ENCODE measurements at regions not wholly inside any gene's neighbourhood (a gene's known extent, or its start where the extent isn't known, plus 50 kb on each side); places are given as distances from the start of the nearest gene placed in this dataset.

- no peak for TF ChIP-seq ARID4B (CRISPR knock-in tag; IDR thresholded peaks at IDR 0.05)
- TF ChIP-seq SNRNP70 (optimal IDR thresholded peaks at IDR 0.05; ENCODE audit: low read depth, low read length), result no peak
- no peak for TF ChIP-seq HNRNPL (IDR thresholded peaks at IDR 0.05; ENCODE audit: low read depth, low read length)
Observed at GRCh38 chr1:200237066-200237465, 172.8 kb downstream of the ZNF281 start (continued).

- in situ Hi-C loops (cut with MboI), result no loop called here
- intact Hi-C loops (cut with micrococcal nuclease), result no loop called here
Observed at GRCh38 chr1:200234938-200235337, 174.9 kb downstream of the ZNF281 start.

More at GRCh38 chr1:200234938-200235337, 174.9 kb downstream of the ZNF281 start:
- Histone ChIP-seq H2AFZ (ENCODE audit: low read depth, low read length) (no peak overlapping the region), H3K9ac (ENCODE audit: insufficient read depth in 1 of 2, low read depth in 2 of 2, low read length in 2 of 2) (no peak overlapping the region), H3K27me3 (ENCODE audit: control insufficient read depth in 2 of 2, insufficient read depth in 2 of 2, low read length in 2 of 2) (peaks cover 5 to 14% of the 10 kb centered on the region in 2 experiments; a peak in 3 of 5 replicates), H3K9me3 (replicated peaks; ENCODE audit: control insufficient read depth, insufficient read depth, low read depth, low read length) (no peaks in the 10 kb centered on the region), H3K27ac (ENCODE audit: extremely low read depth, low read depth, low read length) (no peak overlapping the region), H3K36me3 (ENCODE audit: control insufficient read depth, insufficient read depth, low read length) (no peaks in the 10 kb centered on the region), H3K4me2 (ENCODE audit: insufficient read depth, low read length) (no peak overlapping the region), H3K9me1 (ENCODE audit: control insufficient read depth, insufficient read depth, low read length) (no peaks in the 10 kb centered on the region), H3K4me1 (replicated peaks in 1 of 2; ENCODE audit: control insufficient read depth in 2 of 2, insufficient read depth in 2 of 2, low read length in 2 of 2) (no peaks in the 10 kb centered on the region; a peak in 1 of 5 replicates), H3K79me2 (ENCODE audit: control insufficient read depth, insufficient read depth, low read length) (no peaks in the 10 kb centered on the region), H4K20me1 (replicated peaks; ENCODE audit: control insufficient read depth, insufficient read depth, low read length) (no peaks in the 10 kb centered on the region), H3K4me3 (no peak overlapping the region)
- no peak for TF ChIP-seq CHAMP1 (IDR thresholded peaks at IDR 0.05)
- TF ChIP-seq NR3C1 (CRISPR knock-in tag; IDR thresholded peaks at IDR 0.05), result no peak
- TF ChIP-seq CREB3L1 (IDR thresholded peaks at IDR 0.05; ENCODE audit: borderline replicate concordance, low read depth), result no peak
- TF ChIP-seq ZNF316 (IDR thresholded peaks at IDR 0.05), result 0 out of 2 replicates have a peak, but pooled peaks have one; percentile 2
- no TSS peak for BruUV-seq (replicated peaks)
- ChIA-PET POLR2A (interaction anchor here (1.3 to 1.7 kb wide), 3 partner anchors 10 to 16 kb away, joined by 4 to 5 read pairs (median 5); no protein-coding TSS in a partner anchor), CTCF (ENCODE audit: low intra/inter-chr PET ratio) (no interaction called here)
- no peak for FAIRE-seq
- ATAC-seq, result no peak
- WGBS (ENCODE audit: insufficient coverage, low coverage, missing lambda C conversion rate), result 6% methylated on average over 2 of the region's 2 CpGs
- DNase-seq (ENCODE audit: extremely low read depth in 1 of 4, low spot score in 3 of 4), result no peak
